Ovary (tissue), 3 donors: ENCODE measurements at regions not wholly inside any gene's neighbourhood (a gene's known extent, or its start where the extent isn't known, plus 50 kb on each side); places are given as distances from the start of the nearest gene placed in this dataset.

Experiments
- CTCF ChIP-seq, 3 donors: fragments of 450-650 bp in 2 of 3; fragments of 200-600 bp in 1 of 3; IDR thresholded peaks; one replicate each; pipeline versions ENCODE4 v1.5.1 to v1.8.0; 2016 to 2022; ENCODE audit warnings: antibody characterized with exemption in 3 of 3, mild to moderate bottlenecking in 1 of 3
- POLR2A ChIP-seq: fragments of 450-650 bp; IDR thresholded peaks from one replicate; pipeline ENCODE4 v1.6.1; 2017; ENCODE audit warnings: antibody characterized with exemption, mild to moderate bottlenecking, moderate library complexity
- donor health status: DM: no; HTN: no; CAD: no.

- TF ChIP-seq CTCF (IDR thresholded peaks at IDR 0.05) = no peak
- no peak for TF ChIP-seq POLR2A
Observed at GRCh38 chr16:63960321-63960720, 1161.5 kb downstream of the CDH11 start.
